Osteoblast (primary cell): ENCODE measurements at regions not wholly inside any gene's neighbourhood (a gene's known extent, or its start where the extent isn't known, plus 50 kb on each side); places are given as distances from the start of the nearest gene placed in this dataset.

Source experiments
- DNase-seq: peaks from one replicate; pipeline ENCODE4 v3.0.0; 2011; ENCODE audit warnings: low spot score, mixed read lengths; ENCODE audit not compliant: insufficient read length; ENCODE audit errors: missing footprints
- H2AFZ ChIP-seq: 2 replicates; pipeline ENCODE4 v1.6.0; 2011; ENCODE audit warnings: mild to moderate bottlenecking, low read length
- H3K27ac ChIP-seq: 2 replicates; pipeline ENCODE4 v1.5.1; 2011; ENCODE audit warnings: mild to moderate bottlenecking, low read depth, low read length, moderate library complexity
- H3K27me3 ChIP-seq: 2 replicates; pipeline ENCODE4 v1.6.0; 2012; ENCODE audit warnings: mild to moderate bottlenecking, control low read depth, inconsistent platforms, low read length, moderate library complexity; ENCODE audit not compliant: insufficient read depth
- H3K36me3 ChIP-seq: 2 replicates; pipeline ENCODE4 v1.5.1; 2011; ENCODE audit warnings: mild to moderate bottlenecking, low read length, control low read depth, moderate library complexity; ENCODE audit not compliant: insufficient read depth
- H3K4me1 ChIP-seq: 2 replicates; pipeline ENCODE4 v1.5.1; 2011; ENCODE audit warnings: mild to moderate bottlenecking, low read length, control low read depth, moderate library complexity; ENCODE audit not compliant: insufficient read depth
- H3K4me2 ChIP-seq: 2 replicates; pipeline ENCODE4 v1.6.0; 2011; ENCODE audit warnings: mild to moderate bottlenecking, low read length; ENCODE audit not compliant: insufficient read depth
- H3K4me3 ChIP-seq: fragments of 200-600 bp; sonication (generic); 3 replicates; pipeline ENCODE4 v1.5.1; 2012; ENCODE audit warnings: mild to moderate bottlenecking, low read length, inconsistent platforms; ENCODE audit not compliant: insufficient read depth
- H3K79me2 ChIP-seq: 2 replicates; pipeline ENCODE4 v1.6.0; 2012; ENCODE audit warnings: mild to moderate bottlenecking, low read length, control low read depth, inconsistent platforms; ENCODE audit not compliant: insufficient read depth
- H3K9me3 ChIP-seq: 2 replicates; pipeline ENCODE4 v1.5.1; 2011; ENCODE audit warnings: low read depth, low read length, control low read depth
- H4K20me1 ChIP-seq: 2 replicates; pipeline ENCODE4 v1.6.0; 2012; ENCODE audit warnings: mild to moderate bottlenecking, low read length, control low read depth; ENCODE audit not compliant: insufficient read depth
- CTCF ChIP-seq: IDR thresholded peaks from 2 replicates; pipeline ENCODE4 v1.5.1; 2011; ENCODE audit warnings: mild to moderate bottlenecking, low read depth, low read length, moderate library complexity; ENCODE audit errors: extremely low read depth

- no peak for TF ChIP-seq CTCF
- no peaks in the 10 kb centered on the region for H3K4me1 ChIP-seq
- no peaks in the 10 kb centered on the region for H3K27me3 ChIP-seq
- no peak overlapping the region for H3K4me2 ChIP-seq
- H3K9me3 ChIP-seq: no peaks in the 10 kb centered on the region
- H3K79me2 ChIP-seq: no peaks in the 10 kb centered on the region
- no peak overlapping the region for H2AFZ ChIP-seq
- no peaks in the 10 kb centered on the region for H4K20me1 ChIP-seq
- H3K27ac ChIP-seq: no peak overlapping the region
- DNase-seq: no peak
- no peak overlapping the region for H3K4me3 ChIP-seq
- no peaks in the 10 kb centered on the region for H3K36me3 ChIP-seq
Measured at GRCh38 chr2:216960671-216961268, 100.9 kb upstream of the TNP1 start.

DNA sequence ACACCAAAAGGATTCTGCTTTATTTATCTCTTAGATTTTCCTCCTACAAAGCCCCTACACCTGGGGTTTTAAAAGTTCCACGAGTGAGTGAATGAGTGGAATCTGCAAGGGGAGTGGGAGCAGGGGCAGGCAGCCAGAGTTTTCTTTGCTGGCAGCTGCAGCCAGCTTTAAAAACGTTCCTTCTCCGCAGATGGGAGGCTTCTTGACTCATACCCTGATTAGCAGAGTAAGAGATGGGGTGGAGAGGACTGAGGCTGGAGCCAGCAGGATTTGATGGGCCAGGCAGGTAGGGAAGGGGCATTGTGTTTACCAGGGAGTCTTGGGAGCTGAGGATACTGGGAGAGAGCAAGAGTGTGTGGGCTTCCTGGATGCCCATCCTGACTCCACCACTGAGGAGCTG lies 99.6 kb upstream of the TNP1 start:
- Histone ChIP-seq H3K4me2 (no peak overlapping the region), H3K4me1 (no peaks in the 10 kb centered on the region), H4K20me1 (no peaks in the 10 kb centered on the region), H3K9me3 (no peaks in the 10 kb centered on the region), H3K79me2 (no peaks in the 10 kb centered on the region), H3K27me3 (no peaks in the 10 kb centered on the region), H3K4me3 (no peak overlapping the region), H2AFZ (no peak overlapping the region), H3K36me3 (no peaks in the 10 kb centered on the region), H3K27ac (no peak overlapping the region)
- no peak for DNase-seq
- no peak for TF ChIP-seq CTCF

DNA sequence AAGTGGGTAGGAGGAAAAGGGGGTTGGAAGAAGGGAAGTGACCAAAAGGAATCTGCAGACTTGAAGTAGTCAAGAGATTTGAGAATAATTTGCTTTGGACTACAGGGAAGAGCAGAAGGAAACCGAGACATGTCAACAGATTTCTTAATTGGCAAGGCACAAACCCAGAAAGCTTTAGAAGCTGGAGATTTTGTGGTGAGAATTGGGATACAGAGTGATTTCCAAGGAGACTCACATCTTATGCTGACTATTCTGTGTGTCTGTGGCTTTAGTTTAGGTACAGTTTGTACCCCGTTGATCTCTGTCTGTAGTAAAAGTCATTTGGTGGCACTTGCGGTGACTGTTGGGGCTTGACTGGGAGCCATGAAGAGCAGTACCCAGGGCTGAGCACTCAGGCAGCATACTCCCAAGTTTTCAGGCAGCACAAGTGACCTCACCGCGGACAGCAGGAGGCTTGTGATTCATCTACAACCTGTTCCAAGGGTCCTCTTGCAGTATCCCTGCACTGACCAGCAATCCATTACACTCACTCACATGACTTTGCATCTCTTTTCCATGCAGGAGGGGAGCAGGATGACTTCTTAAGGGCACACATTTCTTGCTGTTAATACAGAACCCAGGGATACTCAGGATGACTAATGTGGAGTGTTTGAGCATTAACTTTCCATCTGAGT lies 97.1 kb upstream of the TNP1 start:
- no peaks in the 10 kb centered on the region for H4K20me1 ChIP-seq
- no peaks in the 10 kb centered on the region for H3K79me2 ChIP-seq
- DNase-seq: no peak

More for the DNA sequence above, 97.1 kb upstream of the TNP1 start:
- Histone ChIP-seq H3K4me3 (no peak overlapping the region), H3K27ac (no peak overlapping the region), H3K27me3 (no peaks in the 10 kb centered on the region), H3K4me1 (no peaks in the 10 kb centered on the region), H3K9me3 (no peaks in the 10 kb centered on the region), H2AFZ (no peak overlapping the region), H3K4me2 (no peak overlapping the region), H3K36me3 (no peaks in the 10 kb centered on the region)
- TF ChIP-seq CTCF: no peak
